ENCODE measurements at regions not wholly inside any gene's neighbourhood (a gene's known extent, or its start where the extent isn't known, plus 50 kb on each side); places are given as distances from the start of the nearest gene placed in this dataset.

DNA sequence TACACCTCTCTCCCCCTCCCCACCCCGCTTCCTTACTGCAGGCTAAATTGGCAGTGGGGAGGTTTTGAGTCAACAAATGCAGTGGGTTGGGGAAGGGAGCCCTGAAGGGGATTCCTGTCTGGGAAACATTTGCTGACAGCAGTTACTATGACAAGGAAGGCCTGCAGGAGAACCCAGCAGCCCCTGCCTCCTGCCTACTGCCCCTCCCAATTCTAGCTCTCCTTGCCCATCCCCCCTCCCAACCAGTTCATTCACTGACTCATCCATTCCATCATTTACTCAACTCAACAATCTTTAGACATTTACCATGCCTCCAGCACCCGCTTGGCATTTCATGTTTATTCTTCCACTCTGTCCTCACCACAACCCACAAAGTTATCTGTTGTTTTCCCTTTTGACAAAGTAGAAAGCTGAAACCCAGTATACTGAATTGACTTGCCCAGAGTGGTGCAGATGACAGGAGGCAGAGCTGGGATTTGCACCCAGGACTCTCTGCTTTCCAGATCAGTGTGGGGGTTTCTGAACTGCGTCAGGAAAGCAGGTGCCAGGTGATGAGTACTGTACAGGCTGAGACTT lies 75.0 kb downstream of the MAGEF1 start:
- H2BK15ac ChIP-seq (ENCODE audit: low read depth, low read length): no peak overlapping the region
- peaks cover 22% of the 10 kb centered on the region for H3K27me3 ChIP-seq (ENCODE audit: control insufficient read depth, insufficient read depth, low read length)
- H3K36me3 ChIP-seq (ENCODE audit: control insufficient read depth, insufficient read depth, low read length): no peaks in the 10 kb centered on the region
- H3K9me3 ChIP-seq (ENCODE audit: control insufficient read depth, insufficient read depth, low read length): no peaks in the 10 kb centered on the region
- H3K27ac ChIP-seq (ENCODE audit: insufficient read depth, low read length): 0 out of 2 replicates have a peak overlapping the region, but pooled peaks have one; percentile 1
- H3K4me2 ChIP-seq (ENCODE audit: low read depth, low read length): peak overlapping the region; percentile 38; the same call in 1 of the 2 replicates
- H4K91ac ChIP-seq (ENCODE audit: insufficient read depth, low read depth, low read length): no peak overlapping the region; the same call in 1 of the 2 replicates
- no CpG with 5 or more reads among the region's 3 CpGs for WGBS, 2 experiments (ENCODE audit: extremely low coverage in 2 of 2, insufficient read length in 1 of 2)
- H3K79me1 ChIP-seq (ENCODE audit: low read depth in 1 of 2, low read length in 2 of 2): no peaks in the 10 kb centered on the region
- H2BK5ac ChIP-seq (ENCODE audit: low read depth, low read length, poor library complexity, severe bottlenecking): no peak overlapping the region
- ATAC-seq (ENCODE audit: low read depth) (peak; percentile 90), DNase-seq (peak; percentile 77)
- H2AK5ac ChIP-seq (ENCODE audit: low read depth, low read length): peak overlapping the region; percentile 65
- H4K20me1 ChIP-seq (ENCODE audit: insufficient read depth, low read length): no peaks in the 10 kb centered on the region
- H3K4me3 ChIP-seq (ENCODE audit: insufficient read depth, low read depth, low read length): no peak overlapping the region
- no peak overlapping the region for H3K56ac ChIP-seq (ENCODE audit: extremely low read depth, insufficient read depth, low read length)
- H3K14ac ChIP-seq (replicated peaks; ENCODE audit: low read depth, low read length): no peak overlapping the region; the same call in 1 of the 2 replicates
- H3K18ac ChIP-seq (ENCODE audit: low read depth, low read length): peak overlapping the region; percentile 34
- TF ChIP-seq MAZ (IDR thresholded peaks at IDR 0.05; ENCODE audit: borderline replicate concordance, low read depth, low read length) (peak; percentile 82; the same call in 1 of the 2 replicates), SMC3 (IDR thresholded peaks at IDR 0.05; ENCODE audit: low read depth, low read length) (no peak; the same call in 1 of the 2 replicates), BHLHE40 (IDR thresholded peaks at IDR 0.05; ENCODE audit: low read depth, low read length) (peak; percentile 48; the same call in 1 of the 2 replicates), RCOR1 (IDR thresholded peaks at IDR 0.05; ENCODE audit: insufficient replicate concordance, low read length) (peak; percentile 59), FOS (IDR thresholded peaks at IDR 0.05; ENCODE audit: low read depth, low read length) (peak; percentile 70; the same call in 1 of the 2 replicates), RAD21 (IDR thresholded peaks at IDR 0.05; ENCODE audit: low read length) (no peak), CEBPB (IDR thresholded peaks at IDR 0.05; ENCODE audit: low read depth, low read length) (peak; percentile 11; the same call in 1 of the 2 replicates)
- TF ChIP-seq, protein P1, sequence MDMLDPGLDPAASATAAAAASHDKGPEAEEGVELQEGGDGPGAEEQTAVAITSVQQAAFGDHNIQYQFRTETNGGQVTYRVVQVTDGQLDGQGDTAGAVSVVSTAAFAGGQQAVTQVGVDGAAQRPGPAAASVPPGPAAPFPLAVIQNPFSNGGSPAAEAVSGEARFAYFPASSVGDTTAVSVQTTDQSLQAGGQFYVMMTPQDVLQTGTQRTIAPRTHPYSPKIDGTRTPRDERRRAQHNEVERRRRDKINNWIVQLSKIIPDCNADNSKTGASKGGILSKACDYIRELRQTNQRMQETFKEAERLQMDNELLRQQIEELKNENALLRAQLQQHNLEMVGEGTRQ (IDR thresholded peaks at IDR 0.05; ENCODE audit: low read depth, low read length): no peak
- H3K9me1 ChIP-seq (ENCODE audit: insufficient read depth, low read length): peaks cover 8% of the 10 kb centered on the region
- no peak overlapping the region for H3K9ac ChIP-seq (ENCODE audit: low read depth, low read length)
- H2BK120ac ChIP-seq (ENCODE audit: low read depth, low read length): peak overlapping the region; percentile 33
- BruUV-seq (replicated peaks): no TSS peak
- H2BK20ac ChIP-seq (ENCODE audit: low read depth, low read length): peak overlapping the region; percentile 53
- peak overlapping the region; percentile 17 for H2AK9ac ChIP-seq (replicated peaks; ENCODE audit: low read depth, low read length, poor library complexity)
- in situ Hi-C loops (cut with MboI; ENCODE audit: low sequenced_read_pairs) (no loop called here), dilution Hi-C loops (cut with HindIII; ENCODE audit: low sequenced_read_pairs, unreplicated experiment) (no loop called here), intact Hi-C loops (cut with micrococcal nuclease) (loop anchor here (1.0 to 2.0 kb wide), 2 partner anchors 33 to 68 kb away; no protein-coding TSS in a partner anchor)
- H3K4ac ChIP-seq (ENCODE audit: low read depth, low read length): peak overlapping the region; percentile 64
- CTCF ChIA-PET: interaction anchor here (0.5 to 1.0 kb wide), 3 partner anchors 12 to 90 kb away, joined by 3 to 4 read pairs (median 3); no protein-coding TSS in a partner anchor
- H4K8ac ChIP-seq (ENCODE audit: low read depth in 2 of 2, low read length in 2 of 2): peak overlapping the region in 1 of 2 experiments; percentile 1; a peak in 1 of 4 replicates
- H4K5ac ChIP-seq (ENCODE audit: low read depth, low read length): no peak overlapping the region; the same call in 1 of the 2 replicates
- H2AFZ ChIP-seq (replicated peaks; ENCODE audit: low read length, poor library complexity): no peak overlapping the region
- H3K23ac ChIP-seq (ENCODE audit: low read depth, low read length): peak overlapping the region; percentile 22; the same call in 1 of the 2 replicates
- H3K4me1 ChIP-seq (ENCODE audit: control insufficient read depth, insufficient read depth, low read length): peaks cover 15% of the 10 kb centered on the region
- POLR2A ChIA-PET (ENCODE audit: unreplicated experiment): no interaction called here

Data from IMR-90 (cell line).